ENCODE measurements at regions not wholly inside any gene's neighbourhood (a gene's known extent, or its start where the extent isn't known, plus 50 kb on each side); places are given as distances from the start of the nearest gene placed in this dataset.

DNA sequence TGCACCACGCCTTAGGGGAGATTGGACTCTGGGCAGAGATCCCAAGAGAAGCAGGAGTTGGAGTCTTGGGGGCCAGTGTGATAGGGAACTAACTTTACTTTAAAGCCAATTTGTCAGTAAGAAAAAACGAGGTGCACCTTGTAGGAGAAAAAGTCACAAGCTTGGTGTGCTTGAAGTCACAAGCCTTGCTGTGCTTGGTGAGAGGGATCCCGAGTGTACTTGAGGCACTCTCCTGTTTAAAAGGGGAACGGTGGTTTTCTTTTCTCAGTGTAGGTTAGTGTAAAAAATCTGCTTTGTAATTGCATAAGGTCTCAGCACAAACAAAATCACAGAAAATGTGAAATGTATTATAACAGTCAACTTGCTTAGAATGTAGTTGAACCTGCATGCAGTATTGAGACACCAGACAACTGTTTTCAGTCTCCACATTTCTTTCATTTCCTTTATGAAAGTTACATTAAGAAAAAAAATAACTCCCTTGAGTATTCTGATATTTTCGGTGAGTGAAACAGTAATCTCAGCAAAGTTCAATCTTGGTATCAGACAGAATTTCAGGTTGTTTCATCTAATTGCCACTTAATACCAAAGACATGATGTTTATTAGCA, 111.1 kb upstream of the DUSP22 start:
- CTCF ChIA-PET, result no interaction called here

DNA sequence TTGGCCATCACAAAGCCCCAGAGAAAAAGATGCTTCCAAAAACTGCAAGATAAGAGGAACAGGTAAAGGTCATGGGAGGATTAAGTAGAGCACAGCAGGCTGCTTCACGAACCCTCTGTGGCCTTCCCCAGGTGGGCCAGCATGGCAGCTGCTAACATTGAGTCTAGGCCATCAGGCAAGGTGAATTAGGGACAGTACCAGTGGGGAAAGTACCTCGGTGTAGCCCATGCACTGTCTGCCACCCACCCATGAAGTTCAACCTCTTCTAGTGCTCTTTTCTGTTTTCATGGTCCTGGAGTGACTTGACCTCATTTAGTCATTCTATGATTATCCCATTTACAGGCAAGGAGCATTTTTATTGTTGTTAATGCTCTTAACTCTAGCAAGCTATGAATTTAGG, 108.6 kb upstream of the DUSP22 start:
- no peak for DNase-seq (ENCODE audit: low spot score)
- CTCF ChIA-PET, result no interaction called here
- H3K9me3 ChIP-seq (ENCODE audit: low read depth, low read length, poor library complexity, severe bottlenecking), result no peaks in the 10 kb centered on the region
- H3K36me3 ChIP-seq (ENCODE audit: insufficient read depth, low read length, poor library complexity, severe bottlenecking), result no peaks in the 10 kb centered on the region
- no peaks in the 10 kb centered on the region for H3K27me3 ChIP-seq (replicated peaks; ENCODE audit: insufficient read depth, low read depth, low read length, poor library complexity)
- intact Hi-C loops (cut with micrococcal nuclease; ENCODE audit: unreplicated experiment), result no loop called here
- POLR2A ChIA-PET (ENCODE audit: low non-redundant PET), result no interaction called here
- no peaks in the 10 kb centered on the region for H3K4me1 ChIP-seq (ENCODE audit: insufficient read depth, low read length, poor library complexity, severe bottlenecking)
- no TSS peak for BruUV-seq (replicated peaks)
- TF ChIP-seq EZH2 (IDR thresholded peaks at IDR 0.05; ENCODE audit: borderline replicate concordance, low read depth, low read length, poor library complexity, severe bottlenecking), result no peak
- TF ChIP-seq, protein P1, sequence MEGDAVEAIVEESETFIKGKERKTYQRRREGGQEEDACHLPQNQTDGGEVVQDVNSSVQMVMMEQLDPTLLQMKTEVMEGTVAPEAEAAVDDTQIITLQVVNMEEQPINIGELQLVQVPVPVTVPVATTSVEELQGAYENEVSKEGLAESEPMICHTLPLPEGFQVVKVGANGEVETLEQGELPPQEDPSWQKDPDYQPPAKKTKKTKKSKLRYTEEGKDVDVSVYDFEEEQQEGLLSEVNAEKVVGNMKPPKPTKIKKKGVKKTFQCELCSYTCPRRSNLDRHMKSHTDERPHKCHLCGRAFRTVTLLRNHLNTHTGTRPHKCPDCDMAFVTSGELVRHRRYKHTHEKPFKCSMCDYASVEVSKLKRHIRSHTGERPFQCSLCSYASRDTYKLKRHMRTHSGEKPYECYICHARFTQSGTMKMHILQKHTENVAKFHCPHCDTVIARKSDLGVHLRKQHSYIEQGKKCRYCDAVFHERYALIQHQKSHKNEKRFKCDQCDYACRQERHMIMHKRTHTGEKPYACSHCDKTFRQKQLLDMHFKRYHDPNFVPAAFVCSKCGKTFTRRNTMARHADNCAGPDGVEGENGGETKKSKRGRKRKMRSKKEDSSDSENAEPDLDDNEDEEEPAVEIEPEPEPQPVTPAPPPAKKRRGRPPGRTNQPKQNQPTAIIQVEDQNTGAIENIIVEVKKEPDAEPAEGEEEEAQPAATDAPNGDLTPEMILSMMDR (conservative IDR thresholded peaks at IDR 0.05; ENCODE audit: low read depth, low read length), result no peak
- H3K27ac ChIP-seq (ENCODE audit: low read depth, low read length, poor library complexity, severe bottlenecking), result no peak overlapping the region
- no peak overlapping the region for H3K4me3 ChIP-seq (ENCODE audit: low read depth, low read length, poor library complexity, severe bottlenecking)

More for the DNA sequence above, 111.1 kb upstream of the DUSP22 start:
- DNase-seq (ENCODE audit: low spot score), result no peak
- H3K27ac ChIP-seq (ENCODE audit: low read depth, low read length, poor library complexity, severe bottlenecking), result no peak overlapping the region
- H3K27me3 ChIP-seq (replicated peaks; ENCODE audit: insufficient read depth, low read depth, low read length, poor library complexity), result no peaks in the 10 kb centered on the region
- no peak overlapping the region for H3K4me3 ChIP-seq (ENCODE audit: low read depth, low read length, poor library complexity, severe bottlenecking)
- no peaks in the 10 kb centered on the region for H3K9me3 ChIP-seq (ENCODE audit: low read depth, low read length, poor library complexity, severe bottlenecking)
- H3K4me1 ChIP-seq (ENCODE audit: insufficient read depth, low read length, poor library complexity, severe bottlenecking), result no peaks in the 10 kb centered on the region
- no TSS peak for BruUV-seq (replicated peaks)
- TF ChIP-seq, protein P1 (conservative IDR thresholded peaks at IDR 0.05; ENCODE audit: low read depth, low read length), result no peak
- H3K36me3 ChIP-seq (ENCODE audit: insufficient read depth, low read length, poor library complexity, severe bottlenecking), result no peaks in the 10 kb centered on the region
- POLR2A ChIA-PET (ENCODE audit: low non-redundant PET), result no interaction called here
- intact Hi-C loops (cut with micrococcal nuclease; ENCODE audit: unreplicated experiment), result no loop called here

DNA sequence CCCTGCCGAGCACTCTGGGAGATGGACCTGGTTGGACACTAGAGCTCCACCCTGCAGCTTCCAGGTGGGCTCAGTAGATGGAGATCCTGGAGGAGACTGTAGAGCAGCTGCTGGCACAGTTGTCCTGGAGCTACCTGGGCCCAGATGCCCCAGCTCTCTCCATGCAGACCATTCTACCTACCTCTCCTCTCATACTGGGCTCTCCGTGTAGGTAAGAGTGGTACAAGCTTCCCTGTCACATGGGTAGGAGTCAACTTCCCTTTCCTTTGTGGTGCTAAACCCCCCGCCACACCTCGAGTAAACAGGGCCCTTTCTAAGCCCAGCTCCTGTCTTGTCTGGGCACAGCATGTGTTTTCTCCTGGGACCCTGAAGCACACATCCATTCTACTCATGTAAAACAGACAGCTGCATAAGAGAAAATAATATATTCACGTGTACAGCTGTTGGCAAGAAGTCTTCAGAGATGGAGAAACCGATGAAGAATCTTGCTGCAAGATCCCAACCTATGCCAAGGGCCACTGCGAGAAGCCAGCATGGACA, 108.1 kb upstream of the DUSP22 start:
- no TSS peak for BruUV-seq (replicated peaks)
- Histone ChIP-seq H3K4me3 (ENCODE audit: low read depth, low read length, poor library complexity, severe bottlenecking) (no peak overlapping the region), H3K9me3 (ENCODE audit: low read depth, low read length, poor library complexity, severe bottlenecking) (no peaks in the 10 kb centered on the region), H3K4me1 (ENCODE audit: insufficient read depth, low read length, poor library complexity, severe bottlenecking) (no peaks in the 10 kb centered on the region), H3K27me3 (replicated peaks; ENCODE audit: insufficient read depth, low read depth, low read length, poor library complexity) (no peaks in the 10 kb centered on the region), H3K27ac (ENCODE audit: low read depth, low read length, poor library complexity, severe bottlenecking) (no peak overlapping the region), H3K36me3 (ENCODE audit: insufficient read depth, low read length, poor library complexity, severe bottlenecking) (no peaks in the 10 kb centered on the region)
- intact Hi-C loops (cut with micrococcal nuclease; ENCODE audit: unreplicated experiment), result no loop called here
- ChIA-PET CTCF (no interaction called here), POLR2A (ENCODE audit: low non-redundant PET) (no interaction called here)
- TF ChIP-seq, protein P1 (conservative IDR thresholded peaks at IDR 0.05; ENCODE audit: low read depth, low read length), result no peak
- TF ChIP-seq EZH2 (IDR thresholded peaks at IDR 0.05; ENCODE audit: borderline replicate concordance, low read depth, low read length, poor library complexity, severe bottlenecking), result no peak
- no peak for DNase-seq (ENCODE audit: low spot score)

All from A673 (cell line).